ENCODE measurements at regions not wholly inside any gene's neighbourhood (a gene's known extent, or its start where the extent isn't known, plus 50 kb on each side); places are given as distances from the start of the nearest gene placed in this dataset.
A peak's percentile ranks its signal among the peaks of the same experiment; 100 is the strongest.

DNA sequence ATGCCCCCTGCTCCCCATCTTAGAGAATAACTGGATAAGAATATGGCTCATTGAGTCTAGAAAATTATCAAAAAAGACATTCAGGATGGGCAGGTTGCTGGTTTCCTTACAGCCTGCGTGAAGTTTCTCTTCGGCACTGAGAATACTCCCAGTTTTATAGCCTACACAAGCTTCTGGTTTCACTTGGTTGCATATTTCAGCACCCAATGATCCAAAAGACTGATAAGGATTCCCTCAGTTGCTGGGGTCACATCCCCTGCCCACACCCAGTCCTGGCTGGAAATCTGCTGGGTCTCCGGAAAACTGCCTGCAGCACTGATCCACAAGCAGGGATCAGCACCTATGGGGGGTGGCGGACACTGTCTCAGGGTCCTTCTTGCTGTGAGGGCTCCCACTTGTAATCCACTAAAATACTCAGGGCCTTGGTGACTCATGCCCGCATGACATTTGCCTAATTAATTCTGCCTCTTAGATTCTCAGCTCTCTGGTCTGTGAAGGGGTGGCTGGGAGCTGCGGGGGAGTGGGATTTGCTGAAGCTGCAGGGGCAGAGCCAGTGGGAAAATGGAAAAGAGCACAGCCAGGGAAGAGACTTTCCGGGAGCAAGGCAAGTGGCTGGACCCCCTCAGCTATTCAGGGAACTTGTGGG is 142.5 kb downstream of the ZNF648 start:
- Histone ChIP-seq H3K4me3 (no peak overlapping the region), H4K20me1 (ENCODE audit: insufficient read depth) (no peaks in the 10 kb centered on the region), H3K36me3 (ENCODE audit: low read depth) (no peaks in the 10 kb centered on the region), H3K4me2 (no peak overlapping the region), H3K27ac (no peak overlapping the region), H3K27me3 (ENCODE audit: insufficient read depth, low read depth) (no peaks in the 10 kb centered on the region), H2AFZ (no peak overlapping the region), H3K9me2 (ENCODE audit: insufficient read depth) (no peaks in the 10 kb centered on the region), H3K4me1 (replicated peaks; ENCODE audit: insufficient read depth) (no peaks in the 10 kb centered on the region), H3K79me2 (ENCODE audit: low read depth) (no peaks in the 10 kb centered on the region), H3F3A (ENCODE audit: insufficient read depth, low read depth) (no peaks in the 10 kb centered on the region), H3K9me3 (ENCODE audit: insufficient read depth, low read depth) (no peaks in the 10 kb centered on the region)
- ChIA-PET CTCF (no interaction called here), POLR2A (ENCODE audit: unreplicated experiment) (no interaction called here)
- intact Hi-C loops (cut with micrococcal nuclease; ENCODE audit: unreplicated experiment), result no loop called here
- DNase-seq, result no peak
- no peak for TF ChIP-seq EZH2 (IDR thresholded peaks at IDR 0.05; ENCODE audit: low read depth)
- TF ChIP-seq, protein P1, sequence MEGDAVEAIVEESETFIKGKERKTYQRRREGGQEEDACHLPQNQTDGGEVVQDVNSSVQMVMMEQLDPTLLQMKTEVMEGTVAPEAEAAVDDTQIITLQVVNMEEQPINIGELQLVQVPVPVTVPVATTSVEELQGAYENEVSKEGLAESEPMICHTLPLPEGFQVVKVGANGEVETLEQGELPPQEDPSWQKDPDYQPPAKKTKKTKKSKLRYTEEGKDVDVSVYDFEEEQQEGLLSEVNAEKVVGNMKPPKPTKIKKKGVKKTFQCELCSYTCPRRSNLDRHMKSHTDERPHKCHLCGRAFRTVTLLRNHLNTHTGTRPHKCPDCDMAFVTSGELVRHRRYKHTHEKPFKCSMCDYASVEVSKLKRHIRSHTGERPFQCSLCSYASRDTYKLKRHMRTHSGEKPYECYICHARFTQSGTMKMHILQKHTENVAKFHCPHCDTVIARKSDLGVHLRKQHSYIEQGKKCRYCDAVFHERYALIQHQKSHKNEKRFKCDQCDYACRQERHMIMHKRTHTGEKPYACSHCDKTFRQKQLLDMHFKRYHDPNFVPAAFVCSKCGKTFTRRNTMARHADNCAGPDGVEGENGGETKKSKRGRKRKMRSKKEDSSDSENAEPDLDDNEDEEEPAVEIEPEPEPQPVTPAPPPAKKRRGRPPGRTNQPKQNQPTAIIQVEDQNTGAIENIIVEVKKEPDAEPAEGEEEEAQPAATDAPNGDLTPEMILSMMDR (conservative IDR thresholded peaks at IDR 0.05), result no peak
- BruUV-seq (replicated peaks), result no TSS peak

DNA sequence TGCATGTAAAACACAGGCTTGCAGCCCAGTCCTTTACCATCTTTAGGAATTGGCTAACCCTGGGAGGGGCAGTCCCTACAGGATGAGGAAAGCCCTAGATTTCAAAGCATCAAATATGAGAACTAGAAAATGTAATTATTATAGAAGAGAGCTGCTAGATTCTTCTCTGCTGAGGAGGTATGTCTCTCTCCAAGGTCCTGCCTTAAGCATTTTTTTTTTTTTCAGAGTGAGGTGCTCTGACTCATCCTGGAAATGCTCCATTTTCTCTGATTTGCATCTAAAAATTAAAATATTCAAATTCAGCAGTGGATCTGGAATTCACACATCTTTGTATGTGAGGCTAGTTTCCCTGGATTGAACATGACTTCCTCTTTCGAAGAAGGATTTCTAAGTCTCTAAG is 149.8 kb downstream of the ZNF648 start:
- no peaks in the 10 kb centered on the region for H4K20me1 ChIP-seq (ENCODE audit: insufficient read depth)
- H3K27me3 ChIP-seq (ENCODE audit: insufficient read depth, low read depth), result 0 out of 2 replicates have a peak, but pooled peaks cover 2% of the 10 kb centered on the region
- H3K4me3 ChIP-seq, result no peak overlapping the region
- no peaks in the 10 kb centered on the region for H3K4me1 ChIP-seq (replicated peaks; ENCODE audit: insufficient read depth)
- no peaks in the 10 kb centered on the region for H3K9me3 ChIP-seq (ENCODE audit: insufficient read depth, low read depth)
- H3K79me2 ChIP-seq (ENCODE audit: low read depth), result no peaks in the 10 kb centered on the region
- no peaks in the 10 kb centered on the region for H3K9me2 ChIP-seq (ENCODE audit: insufficient read depth)
- no TSS peak for BruUV-seq (replicated peaks)
- H3K27ac ChIP-seq, result no peak overlapping the region
- H3K36me3 ChIP-seq (ENCODE audit: low read depth), result no peaks in the 10 kb centered on the region
- H3K4me2 ChIP-seq, result no peak overlapping the region
- H2AFZ ChIP-seq, result no peak overlapping the region
- POLR2A ChIA-PET (ENCODE audit: unreplicated experiment), result no interaction called here
- no peaks in the 10 kb centered on the region for H3F3A ChIP-seq (ENCODE audit: insufficient read depth, low read depth)
- no peak for DNase-seq
- CTCF ChIA-PET, result no interaction called here
- TF ChIP-seq, protein P1 (conservative IDR thresholded peaks at IDR 0.05), result no peak
- TF ChIP-seq EZH2 (IDR thresholded peaks at IDR 0.05; ENCODE audit: low read depth), result no peak
- intact Hi-C loops (cut with micrococcal nuclease; ENCODE audit: unreplicated experiment), result no loop called here

DNA sequence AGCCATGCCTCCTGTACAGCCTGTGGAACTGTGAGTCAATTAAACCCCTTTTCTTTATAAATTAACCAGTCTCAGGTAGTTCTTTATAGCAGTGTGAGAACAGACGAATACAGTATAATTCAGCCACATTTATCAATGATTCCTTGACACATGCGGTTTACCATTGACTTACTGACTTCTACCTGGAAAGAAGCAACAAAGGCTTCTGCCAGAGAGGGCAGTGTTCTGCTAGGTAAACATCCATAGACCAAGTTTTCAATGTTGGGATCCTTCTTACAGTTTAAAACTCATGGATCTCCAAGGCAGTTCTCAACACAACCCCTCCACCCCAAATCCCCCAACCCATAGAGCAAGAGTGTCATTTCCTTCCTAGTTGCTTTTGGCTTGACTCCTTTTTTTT is 150.6 kb downstream of the ZNF648 start:
- TF ChIP-seq, protein P1 (conservative IDR thresholded peaks at IDR 0.05), result peak; percentile 35; the same call in 1 of the 2 replicates
- no peak for TF ChIP-seq EZH2 (IDR thresholded peaks at IDR 0.05; ENCODE audit: low read depth)
- Histone ChIP-seq H3K79me2 (ENCODE audit: low read depth) (no peaks in the 10 kb centered on the region), H3K27me3 (ENCODE audit: insufficient read depth, low read depth) (peaks cover 7% of the 10 kb centered on the region; the same call in 1 of the 2 replicates), H4K20me1 (ENCODE audit: insufficient read depth) (no peaks in the 10 kb centered on the region), H3K36me3 (ENCODE audit: low read depth) (no peaks in the 10 kb centered on the region), H3F3A (ENCODE audit: insufficient read depth, low read depth) (no peaks in the 10 kb centered on the region), H3K9me3 (ENCODE audit: insufficient read depth, low read depth) (no peaks in the 10 kb centered on the region), H3K27ac (no peak overlapping the region), H3K4me2 (no peak overlapping the region), H3K4me1 (replicated peaks; ENCODE audit: insufficient read depth) (no peaks in the 10 kb centered on the region), H2AFZ (no peak overlapping the region), H3K9me2 (ENCODE audit: insufficient read depth) (no peaks in the 10 kb centered on the region), H3K4me3 (no peak overlapping the region)
- no peak for DNase-seq
- BruUV-seq (replicated peaks), result no TSS peak
- POLR2A ChIA-PET (ENCODE audit: unreplicated experiment), result no interaction called here
- CTCF ChIA-PET, result no interaction called here
- intact Hi-C loops (cut with micrococcal nuclease; ENCODE audit: unreplicated experiment), result no loop called here
